Vagina (tissue), 2 donors: ENCODE measurements at regions not wholly inside any gene's neighbourhood (a gene's known extent, or its start where the extent isn't known, plus 50 kb on each side); places are given as distances from the start of the nearest gene placed in this dataset.

Experiments
- CTCF ChIP-seq, 3 experiments: fragments of 450-650 bp in 2 of 3; fragments of 200-600 bp in 1 of 3; sonication (generic) in 1 of 3; IDR thresholded peaks; one replicate each; pipeline ENCODE4 v1.5.1; 2017 to 2019; ENCODE audit warnings: antibody characterized with exemption in 3 of 3, mild to moderate bottlenecking in 2 of 3, moderate library complexity in 2 of 3
- POLR2AphosphoS5 ChIP-seq, 2 donors: sonication (generic); formaldehyde crosslinking; IDR thresholded peaks; one replicate each; pipeline ENCODE4 v1.9.0; 2017; ENCODE audit warnings: antibody characterized with exemption in 2 of 2, mild to moderate bottlenecking in 2 of 2, low read depth in 1 of 2; ENCODE audit not compliant: insufficient read depth in 1 of 2

DNA sequence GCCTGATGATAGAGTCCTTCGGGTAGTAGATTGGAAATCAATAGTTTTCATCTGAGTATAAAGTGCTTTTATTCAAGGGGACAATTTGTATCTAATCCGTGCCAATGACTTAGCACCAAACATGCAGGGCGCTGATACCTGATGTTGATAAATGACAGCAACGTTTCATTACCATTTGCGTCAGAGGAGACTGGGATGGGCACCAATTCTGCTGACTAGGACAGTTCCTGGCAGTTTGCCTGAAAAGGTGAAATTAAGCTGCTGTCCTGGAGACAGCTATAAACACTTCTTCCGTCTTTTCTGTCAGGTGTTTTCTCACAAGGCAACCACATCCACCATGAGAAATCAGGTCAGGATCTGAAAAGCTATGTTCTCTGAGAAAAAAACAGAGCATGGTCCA is 1136.4 kb downstream of the TYW1 start:
- TF ChIP-seq POLR2AphosphoS5 (IDR thresholded peaks at IDR 0.05; ENCODE audit: insufficient read depth in 1 of 2, low read depth in 1 of 2) (no peak), CTCF (IDR thresholded peaks at IDR 0.05) (no peak)
